ENCODE measurements at regions not wholly inside any gene's neighbourhood (a gene's known extent, or its start where the extent isn't known, plus 50 kb on each side); places are given as distances from the start of the nearest gene placed in this dataset.
A peak's percentile ranks its signal among the peaks of the same experiment; 100 is the strongest.

- TF ChIP-seq CTCF (IDR thresholded peaks at IDR 0.05) = peak; percentile 11 to 46 (median 32)
- no peak for TF ChIP-seq POLR2A (IDR thresholded peaks at IDR 0.05)
Observed at GRCh38 chr6:141988954-141989705, 143.6 kb upstream of the GJE1 start.
